GM12878 (cell line): ENCODE measurements at regions not wholly inside any gene's neighbourhood (a gene's known extent, or its start where the extent isn't known, plus 50 kb on each side); places are given as distances from the start of the nearest gene placed in this dataset.

ENCODE experiments used
- ATAC-seq: fragments of 200-7000 bp; cut with Tn5 transposase; 3 replicates; pipeline ENCODE4 v1.9.1; 2020; ENCODE audit warnings: mild to moderate bottlenecking, moderate library complexity
- BruUV-seq: library from RNA; stranded (reverse); fragments of 400-500 nt; replicated peaks from 2 replicates; lab custom pipeline; 2021; lab: Mats Ljungman, UMichigan
- CTCF ChIA-PET: fragments of 300-600 bp; sonication (Branson Sonifier 250); formaldehyde crosslinking; extraction: SDS; loops from one replicate; lab custom pipeline; 2021; ENCODE audit warnings: inconsistent platforms; lab: Yijun Ruan, JAX
- POLR2A ChIA-PET: fragments of 350-600 bp; formaldehyde crosslinking; extraction: SDS; loops from one replicate; lab custom pipeline; 2021; ENCODE audit warnings: inconsistent platforms; lab: Charles Lee
- RAD21 ChIA-PET: fragments of 300-600 bp; sonication (Branson Sonifier 250); formaldehyde crosslinking; loops from one replicate; lab custom pipeline; 2023; ENCODE audit warnings: antibody characterized with exemption; ENCODE audit not compliant: unreplicated experiment; lab: Charles Lee
- SMC1A ChIA-PET: fragments of 300-600 bp; sonication (Branson Sonifier 250); formaldehyde crosslinking; loops from one replicate; lab custom pipeline; 2023; ENCODE audit not compliant: unreplicated experiment, uncharacterized antibody; lab: Charles Lee
- DNase-seq: peaks from one replicate; pipeline ENCODE4 v3.0.0-alpha.2; 2011; ENCODE audit warnings: low read depth, low spot score
- FAIRE-seq: peaks from 3 replicates; lab custom pipeline; 2011; peaks lifted over from hg19 to GRCh38; lab: Jason Lieb, UNC
- H2AFZ ChIP-seq: 2 replicates; pipeline ENCODE4 v1.6.0; 2011; ENCODE audit warnings: low read depth, low read length, control low read depth; ENCODE audit not compliant: control insufficient read depth
- H3K27ac ChIP-seq: 2 replicates; pipeline ENCODE4 v1.5.1; 2011; ENCODE audit warnings: control low read depth; ENCODE audit not compliant: control insufficient read depth, insufficient read depth
- H3K27me3 ChIP-seq, 2 experiments: replicated peaks in 1 of 2; 2 replicates each; pipeline versions ENCODE4 v1.6.0 to v1.6.1; 2011; ENCODE audit warnings: low read length in 1 of 2; ENCODE audit not compliant: control insufficient read depth in 2 of 2, insufficient read depth in 2 of 2
- H3K36me3 ChIP-seq, 2 experiments: 2 replicates each; pipeline ENCODE4 v1.5.1; 2011; ENCODE audit warnings: low read length in 1 of 2; ENCODE audit not compliant: control insufficient read depth in 2 of 2, insufficient read depth in 2 of 2
- H3K4me1 ChIP-seq: 2 replicates; pipeline ENCODE4 v1.6.1; 2011; ENCODE audit warnings: mild to moderate bottlenecking, low read length, moderate library complexity, mixed read lengths; ENCODE audit not compliant: control insufficient read depth, insufficient read depth
- H3K4me2 ChIP-seq: 2 replicates; pipeline ENCODE4 v1.6.0; 2011; ENCODE audit warnings: control low read depth; ENCODE audit not compliant: control insufficient read depth, insufficient read depth
- H3K4me3 ChIP-seq: fragments of 200-600 bp; sonication (generic); 2 replicates; pipeline ENCODE4 v1.5.1; 2016
- H3K79me2 ChIP-seq: 2 replicates; pipeline ENCODE4 v1.6.0; 2011; ENCODE audit warnings: low read length; ENCODE audit not compliant: control insufficient read depth, insufficient read depth
- H3K9ac ChIP-seq: 2 replicates; pipeline ENCODE4 v1.8.0; 2011; ENCODE audit warnings: low read length, control low read depth, mixed read lengths; ENCODE audit not compliant: control insufficient read depth, insufficient read depth
- H3K9me3 ChIP-seq: replicated peaks from 3 replicates; pipeline ENCODE4 v1.5.1; 2011; ENCODE audit warnings: mild to moderate bottlenecking, low read length; ENCODE audit not compliant: control insufficient read depth, insufficient read depth
- H4K20me1 ChIP-seq: 2 replicates; pipeline ENCODE4 v1.6.0; 2011; ENCODE audit not compliant: control insufficient read depth, insufficient read depth
- ATF3 ChIP-seq: IDR thresholded peaks from 2 replicates; pipeline ENCODE4 v1.6.1; 2011; ENCODE audit warnings: low read depth, mild to moderate bottlenecking, low read length, moderate library complexity, borderline replicate concordance; ENCODE audit errors: extremely low read depth
- BMI1 ChIP-seq: fragments of 450-650 bp; IDR thresholded peaks from 2 replicates; pipeline ENCODE4 v1.6.1; 2016; ENCODE audit warnings: mild to moderate bottlenecking, moderate library complexity, borderline replicate concordance
- CHD2 ChIP-seq: IDR thresholded peaks from 2 replicates; pipeline ENCODE4 v1.6.1; 2011; ENCODE audit warnings: low read depth, low read length, improper control_type of control experiment, borderline replicate concordance
- CTCF ChIP-seq, 3 experiments: IDR thresholded peaks in 2 of 3; conservative IDR thresholded peaks in 1 of 3; 2 replicates each; pipeline ENCODE4 v1.5.1; 2011; ENCODE audit warnings: low read depth in 3 of 3, low read length in 3 of 3, mild to moderate bottlenecking in 3 of 3, control low read depth in 2 of 3, moderate library complexity in 2 of 3, inconsistent platforms in 1 of 3, mixed read lengths in 1 of 3; ENCODE audit not compliant: control insufficient read depth in 2 of 3, insufficient read depth in 1 of 3; ENCODE audit errors: extremely low read depth in 1 of 3
- IRF4 ChIP-seq: IDR thresholded peaks from 2 replicates; pipeline ENCODE4 v1.6.1; 2011; ENCODE audit warnings: low read depth, low read length
- NKRF ChIP-seq: fragments of 450-650 bp; conservative IDR thresholded peaks from 2 replicates; pipeline ENCODE4 v1.6.1; 2017; ENCODE audit warnings: mild to moderate bottlenecking, moderate library complexity
- NR2C2 ChIP-seq: IDR thresholded peaks from 2 replicates; pipeline ENCODE4 v1.6.1; 2011; ENCODE audit warnings: borderline replicate concordance, low read depth; ENCODE audit not compliant: control insufficient read depth, insufficient read length
- PAX8 ChIP-seq: fragments of 450-650 bp; IDR thresholded peaks from 2 replicates; pipeline ENCODE4 v1.6.1; 2017; ENCODE audit warnings: mild to moderate bottlenecking, moderate library complexity
- RBBP5 ChIP-seq: fragments of 200-600 bp; sonication (generic); conservative IDR thresholded peaks from 2 replicates; pipeline ENCODE4 v1.6.1; 2016
- RCOR1 ChIP-seq: conservative IDR thresholded peaks from 2 replicates; pipeline ENCODE4 v1.6.1; 2012; ENCODE audit warnings: low read depth, low read length, improper control_type of control experiment
- SIN3A ChIP-seq: IDR thresholded peaks from 2 replicates; pipeline ENCODE4 v1.6.1; 2012; ENCODE audit warnings: low read depth, low read length, improper control_type of control experiment
- TCF3 ChIP-seq: IDR thresholded peaks from 2 replicates; pipeline ENCODE4 v1.6.1; 2012; ENCODE audit warnings: low read depth, mild to moderate bottlenecking, low read length, borderline replicate concordance; ENCODE audit not compliant: insufficient read depth
- ZBTB40 ChIP-seq: fragments of 450-650 bp; IDR thresholded peaks from 2 replicates; pipeline ENCODE4 v1.6.1; 2016; ENCODE audit warnings: mild to moderate bottlenecking, moderate library complexity, borderline replicate concordance
- in situ Hi-C: fragments of 300-500 bp; cut with MboI; formaldehyde crosslinking; loops from 9 replicates; pipeline ENCODE4 v1.14.3; 2018; ENCODE audit warnings: mixed read lengths
- intact Hi-C: fragments of 100-400 bp; cut with micrococcal nuclease; formaldehyde crosslinking; loops from one replicate; pipeline ENCODE4 v1.14.2; 2022; ENCODE audit not compliant: unreplicated experiment

- ChIA-PET SMC1A (no interaction called here), POLR2A (no interaction called here), CTCF (interaction anchor here (0.8 kb wide), 1 partner anchor 176 kb away, joined by 3 read pairs; no protein-coding TSS in a partner anchor), RAD21 (no interaction called here)
- in situ Hi-C loops (no loop called here), intact Hi-C loops (no loop called here)
- H3K9ac ChIP-seq = no peak overlapping the region
- no peak for ATAC-seq
- H3K36me3 ChIP-seq = no peaks in the 10 kb centered on the region
- no TSS peak for BruUV-seq
- H3K4me3 ChIP-seq = no peak overlapping the region
- H3K27me3 ChIP-seq = no peaks in the 10 kb centered on the region
- H3K4me1 ChIP-seq = no peaks in the 10 kb centered on the region
- H3K79me2 ChIP-seq = no peaks in the 10 kb centered on the region
- H3K27ac ChIP-seq = no peak overlapping the region
- no peaks in the 10 kb centered on the region for H3K9me3 ChIP-seq
- no peak for FAIRE-seq
- no peak overlapping the region for H3K4me2 ChIP-seq
- no peak for DNase-seq
- TF ChIP-seq BMI1 (no peak), CHD2 (no peak), PAX8 (no peak), RBBP5 (no peak), CTCF (IDR thresholded peaks at IDR 0.05 in 2 of 3, conservative IDR thresholded peaks at IDR 0.05 in 1 of 3; ENCODE audit: control insufficient read depth in 2 of 3, extremely low read depth in 1 of 3, insufficient read depth in 1 of 3, low read depth in 3 of 3, low read length in 3 of 3) (no peak), ZBTB40 (no peak), RCOR1 (no peak), ATF3 (no peak), SIN3A (no peak), NKRF (no peak), TCF3 (no peak), IRF4 (no peak), NR2C2 (no peak)
- no peak overlapping the region for H2AFZ ChIP-seq
- H4K20me1 ChIP-seq = no peaks in the 10 kb centered on the region
Observed at GRCh38 chr4:35643661-35644060, 600.7 kb downstream of the ARAP2 start.
